Liver (tissue), 8 donors: ENCODE measurements at regions not wholly inside any gene's neighbourhood (a gene's known extent, or its start where the extent isn't known, plus 50 kb on each side); places are given as distances from the start of the nearest gene placed in this dataset.

Experiments
- DNase-seq: peaks from one replicate; pipeline ENCODE4 v3.0.0-alpha.2; 2017; ENCODE audit warnings: low spot score
- H3K27ac ChIP-seq, 2 donors: one replicate each; pipeline ENCODE4 v1.7.0; 2013; ENCODE audit warnings: inconsistent platforms in 2 of 2, low read length in 2 of 2, control low read depth in 1 of 2, low read depth in 1 of 2, mild to moderate bottlenecking in 1 of 2
- H3K27me3 ChIP-seq, 4 donors: one replicate each; pipeline versions ENCODE4 v1.6.1 to v1.7.0; 2013; ENCODE audit warnings: low read length in 3 of 4, inconsistent platforms in 1 of 4, mild to moderate bottlenecking in 1 of 4, moderate library complexity in 1 of 4; ENCODE audit not compliant: control insufficient read depth in 4 of 4, insufficient read depth in 4 of 4
- H3K36me3 ChIP-seq, 4 donors: one replicate each; pipeline versions ENCODE4 v1.6.1 to v1.7.0; 2013; ENCODE audit warnings: low read length in 3 of 4, mild to moderate bottlenecking in 3 of 4, low read depth in 1 of 4, moderate library complexity in 1 of 4; ENCODE audit not compliant: control insufficient read depth in 4 of 4, insufficient read depth in 3 of 4
- H3K4me1 ChIP-seq, 4 donors: one replicate each; pipeline versions ENCODE4 v1.6.1 to v1.7.0; 2013; ENCODE audit warnings: low read length in 3 of 4, mild to moderate bottlenecking in 3 of 4, moderate library complexity in 1 of 4; ENCODE audit not compliant: control insufficient read depth in 4 of 4, insufficient read depth in 4 of 4
- H3K4me3 ChIP-seq, 3 donors: one replicate each; pipeline versions ENCODE4 v1.6.1 to v1.7.0; 2013; ENCODE audit warnings: low read length in 3 of 3, control low read depth in 1 of 3, low read depth in 1 of 3, mild to moderate bottlenecking in 1 of 3
- H3K9ac ChIP-seq, 2 donors: one replicate each; pipeline ENCODE4 v1.7.0; 2013; ENCODE audit warnings: low read length in 2 of 2, mild to moderate bottlenecking in 2 of 2, moderate library complexity in 2 of 2, control low read depth in 1 of 2, low read depth in 1 of 2
- H3K9me3 ChIP-seq, 4 donors: one replicate each; pipeline versions ENCODE4 v1.6.1 to v1.7.0; 2013; ENCODE audit warnings: low read length in 3 of 4; ENCODE audit not compliant: control insufficient read depth in 4 of 4
- EGR1 ChIP-seq, 2 donors: IDR thresholded peaks; 2 replicates each; pipeline ENCODE4 v1.6.1; 2016 to 2018; ENCODE audit warnings: antibody characterized with exemption in 2 of 2, low read depth in 2 of 2
- FOXA2 ChIP-seq: IDR thresholded peaks from 2 replicates; pipeline ENCODE4 v1.6.1; 2016; ENCODE audit warnings: antibody characterized with exemption
- GABPA ChIP-seq, 2 donors: IDR thresholded peaks in 1 of 2; conservative IDR thresholded peaks in 1 of 2; 2 replicates each; pipeline ENCODE4 v1.6.1; 2016; ENCODE audit warnings: antibody characterized with exemption in 2 of 2, mild to moderate bottlenecking in 1 of 2, moderate library complexity in 1 of 2
- HNF4A ChIP-seq, 2 donors: conservative IDR thresholded peaks; 2 replicates each; pipeline ENCODE4 v1.6.1; 2016; ENCODE audit warnings: antibody characterized with exemption in 2 of 2, mild to moderate bottlenecking in 2 of 2
- HNF4G ChIP-seq: IDR thresholded peaks from 2 replicates; pipeline ENCODE4 v1.6.1; 2016; ENCODE audit warnings: antibody characterized with exemption
- JUND ChIP-seq, 2 donors: IDR thresholded peaks; 2 replicates each; pipeline ENCODE4 v1.6.1; 2016; ENCODE audit warnings: antibody characterized with exemption in 2 of 2
- NR2F2 ChIP-seq: IDR thresholded peaks from 2 replicates; pipeline ENCODE4 v1.6.1; 2016; ENCODE audit warnings: antibody characterized with exemption
- RAD21 ChIP-seq, 2 donors: IDR thresholded peaks; 2 replicates each; pipeline ENCODE4 v1.6.1; 2016; ENCODE audit warnings: antibody characterized with exemption in 2 of 2, mild to moderate bottlenecking in 2 of 2
- RXRA ChIP-seq, 2 donors: IDR thresholded peaks; 2 replicates each; pipeline ENCODE4 v1.6.1; 2017 to 2018; ENCODE audit warnings: antibody characterized with exemption in 2 of 2, mild to moderate bottlenecking in 1 of 2
- SP1 ChIP-seq: IDR thresholded peaks from 2 replicates; pipeline ENCODE4 v1.6.1; 2018; ENCODE audit warnings: antibody characterized with exemption, mild to moderate bottlenecking
- TAF1 ChIP-seq: conservative IDR thresholded peaks from 2 replicates; pipeline ENCODE4 v1.6.1; 2016; ENCODE audit warnings: antibody characterized with exemption, mild to moderate bottlenecking
- YY1 ChIP-seq: IDR thresholded peaks from 2 replicates; pipeline ENCODE4 v1.6.1; 2016; ENCODE audit warnings: antibody characterized with exemption, mild to moderate bottlenecking
- WGBS: extraction: QIAGEN DNeasy Blood & Tissue Kit; methylation state at CpG from one replicate; pipeline ENCODE4 v1.1.7; 2013; 5-methylcytosine and 5-hydroxymethylcytosine counted together
- TF ChIP-seq, protein P1 (sequence below): fragments of 150-350 bp; IDR thresholded peaks from 2 replicates; pipeline ENCODE4 v1.5.1; 2017; ENCODE audit warnings: improper control_type of control experiment, low read depth, low read length; ENCODE audit not compliant: missing input control
- TF ChIP-seq, protein P2 (sequence below): IDR thresholded peaks from 2 replicates; pipeline ENCODE4 v1.6.1; 2016; ENCODE audit warnings: antibody characterized with exemption
- TF ChIP-seq, protein P3 (sequence below): IDR thresholded peaks from 2 replicates; pipeline ENCODE4 v1.6.1; 2016; ENCODE audit warnings: antibody characterized with exemption
- TF ChIP-seq, protein P4 (sequence below): IDR thresholded peaks from 2 replicates; pipeline ENCODE4 v1.6.1; 2016; ENCODE audit warnings: antibody characterized with exemption
- TF ChIP-seq, protein P5 (sequence below): IDR thresholded peaks from 2 replicates; pipeline ENCODE4 v1.6.1; 2016; ENCODE audit warnings: antibody characterized with exemption, mild to moderate bottlenecking
- donor health status: healthy.
- donor health status: healthy.
- donor health status: healthy.
- donor health status: healthy.
- donor health status: healthy.

DNA sequence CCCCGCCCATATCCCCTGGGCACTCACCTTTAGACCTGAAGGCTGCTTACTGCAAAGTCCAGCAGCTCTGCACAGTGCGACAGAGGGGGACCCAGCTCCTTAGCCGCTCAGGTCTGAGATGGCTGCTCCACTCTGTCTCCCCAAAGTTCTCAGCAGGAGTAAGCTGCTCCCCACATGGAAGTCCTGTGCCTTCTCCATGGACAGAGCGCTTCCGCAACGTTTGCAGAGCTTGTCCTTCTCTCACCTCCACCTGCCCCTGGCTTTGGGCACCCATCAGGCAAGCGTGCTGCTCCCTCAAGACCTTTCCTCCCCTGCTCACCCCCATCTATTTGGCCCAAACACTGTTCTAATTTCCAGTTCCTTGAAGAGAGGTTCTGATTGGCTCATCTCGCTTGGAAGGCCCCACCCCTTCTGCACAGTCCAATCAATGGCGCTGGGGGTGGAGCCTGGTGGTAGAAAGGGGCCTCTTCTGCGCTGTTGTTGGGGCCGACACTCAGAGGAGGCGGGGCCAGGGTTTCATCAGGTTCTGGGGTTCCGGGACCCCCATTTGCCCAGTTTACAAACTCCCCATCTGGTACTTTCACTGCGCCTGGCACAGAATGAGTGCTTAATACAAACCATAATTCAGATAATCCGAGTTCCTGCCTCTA lies 137.2 kb downstream of the CYLD start:
- peaks cover 4 to 14% (median 5%) of the 10 kb centered on the region in 4 donors for H3K4me1 ChIP-seq
- no peak overlapping the region for H3K27ac ChIP-seq
- no peaks in the 10 kb centered on the region for H3K27me3 ChIP-seq
- TF ChIP-seq YY1 (no peak), TAF1 (no peak), HNF4A (conservative IDR thresholded peaks at IDR 0.05) (peak in 1 of 2 donors; percentile 35)
- no peak for DNase-seq
- H3K9ac ChIP-seq, result no peak overlapping the region
- WGBS, result 87% methylated on average over 15 of the region's 15 CpGs
- H3K4me3 ChIP-seq, result no peak overlapping the region
- no peaks in the 10 kb centered on the region for H3K9me3 ChIP-seq
- H3K36me3 ChIP-seq, result no peaks in the 10 kb centered on the region

DNA sequence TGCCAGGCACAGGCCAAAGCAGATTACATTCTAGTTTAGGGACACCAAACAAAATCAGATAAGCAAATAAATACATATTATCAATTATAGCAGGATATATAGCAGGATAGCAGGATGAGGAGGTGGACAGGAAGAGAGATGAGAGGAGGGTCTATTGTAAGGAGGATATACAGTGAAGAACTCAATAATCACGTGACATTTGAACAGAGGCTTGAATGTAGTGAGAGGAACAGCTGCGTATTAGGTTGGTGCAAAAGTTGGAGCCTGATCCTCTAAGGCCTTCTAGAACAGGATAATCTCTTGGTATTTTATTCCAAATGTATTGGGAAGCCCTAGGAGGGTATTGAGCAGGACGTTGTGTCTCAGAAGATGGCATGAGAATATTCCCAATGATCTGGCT lies 136.7 kb downstream of the CYLD start:
- no peak overlapping the region for H3K4me3 ChIP-seq
- H3K9me3 ChIP-seq, result no peaks in the 10 kb centered on the region
- H3K27ac ChIP-seq, result no peak overlapping the region
- H3K4me1 ChIP-seq, result peaks cover 4 to 14% (median 5%) of the 10 kb centered on the region in 4 donors
- WGBS, result 90% methylated on average over 3 of the region's 3 CpGs
- H3K9ac ChIP-seq, result no peak overlapping the region
- H3K36me3 ChIP-seq, result no peaks in the 10 kb centered on the region
- TF ChIP-seq NR2F2, result no peak
- no peak for TF ChIP-seq RXRA (IDR thresholded peaks at IDR 0.05)
- TF ChIP-seq GABPA (IDR thresholded peaks at IDR 0.05 in 1 of 2, conservative IDR thresholded peaks at IDR 0.05 in 1 of 2), result no peak
- TF ChIP-seq JUND (IDR thresholded peaks at IDR 0.05), result no peak
- TF ChIP-seq, protein P1, sequence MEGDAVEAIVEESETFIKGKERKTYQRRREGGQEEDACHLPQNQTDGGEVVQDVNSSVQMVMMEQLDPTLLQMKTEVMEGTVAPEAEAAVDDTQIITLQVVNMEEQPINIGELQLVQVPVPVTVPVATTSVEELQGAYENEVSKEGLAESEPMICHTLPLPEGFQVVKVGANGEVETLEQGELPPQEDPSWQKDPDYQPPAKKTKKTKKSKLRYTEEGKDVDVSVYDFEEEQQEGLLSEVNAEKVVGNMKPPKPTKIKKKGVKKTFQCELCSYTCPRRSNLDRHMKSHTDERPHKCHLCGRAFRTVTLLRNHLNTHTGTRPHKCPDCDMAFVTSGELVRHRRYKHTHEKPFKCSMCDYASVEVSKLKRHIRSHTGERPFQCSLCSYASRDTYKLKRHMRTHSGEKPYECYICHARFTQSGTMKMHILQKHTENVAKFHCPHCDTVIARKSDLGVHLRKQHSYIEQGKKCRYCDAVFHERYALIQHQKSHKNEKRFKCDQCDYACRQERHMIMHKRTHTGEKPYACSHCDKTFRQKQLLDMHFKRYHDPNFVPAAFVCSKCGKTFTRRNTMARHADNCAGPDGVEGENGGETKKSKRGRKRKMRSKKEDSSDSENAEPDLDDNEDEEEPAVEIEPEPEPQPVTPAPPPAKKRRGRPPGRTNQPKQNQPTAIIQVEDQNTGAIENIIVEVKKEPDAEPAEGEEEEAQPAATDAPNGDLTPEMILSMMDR, result no peak
- TF ChIP-seq, protein P2, sequence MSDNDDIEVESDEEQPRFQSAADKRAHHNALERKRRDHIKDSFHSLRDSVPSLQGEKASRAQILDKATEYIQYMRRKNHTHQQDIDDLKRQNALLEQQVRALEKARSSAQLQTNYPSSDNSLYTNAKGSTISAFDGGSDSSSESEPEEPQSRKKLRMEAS, result no peak
- no peak for TF ChIP-seq HNF4A (conservative IDR thresholded peaks at IDR 0.05)
- TF ChIP-seq YY1, result no peak
- TF ChIP-seq, protein P3, sequence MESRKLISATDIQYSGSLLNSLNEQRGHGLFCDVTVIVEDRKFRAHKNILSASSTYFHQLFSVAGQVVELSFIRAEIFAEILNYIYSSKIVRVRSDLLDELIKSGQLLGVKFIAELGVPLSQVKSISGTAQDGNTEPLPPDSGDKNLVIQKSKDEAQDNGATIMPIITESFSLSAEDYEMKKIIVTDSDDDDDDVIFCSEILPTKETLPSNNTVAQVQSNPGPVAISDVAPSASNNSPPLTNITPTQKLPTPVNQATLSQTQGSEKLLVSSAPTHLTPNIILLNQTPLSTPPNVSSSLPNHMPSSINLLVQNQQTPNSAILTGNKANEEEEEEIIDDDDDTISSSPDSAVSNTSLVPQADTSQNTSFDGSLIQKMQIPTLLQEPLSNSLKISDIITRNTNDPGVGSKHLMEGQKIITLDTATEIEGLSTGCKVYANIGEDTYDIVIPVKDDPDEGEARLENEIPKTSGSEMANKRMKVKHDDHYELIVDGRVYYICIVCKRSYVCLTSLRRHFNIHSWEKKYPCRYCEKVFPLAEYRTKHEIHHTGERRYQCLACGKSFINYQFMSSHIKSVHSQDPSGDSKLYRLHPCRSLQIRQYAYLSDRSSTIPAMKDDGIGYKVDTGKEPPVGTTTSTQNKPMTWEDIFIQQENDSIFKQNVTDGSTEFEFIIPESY, result no peak
- TF ChIP-seq EGR1 (IDR thresholded peaks at IDR 0.05; ENCODE audit: low read depth in 2 of 2), result no peak
- DNase-seq, result no peak
- no peaks in the 10 kb centered on the region for H3K27me3 ChIP-seq

DNA sequence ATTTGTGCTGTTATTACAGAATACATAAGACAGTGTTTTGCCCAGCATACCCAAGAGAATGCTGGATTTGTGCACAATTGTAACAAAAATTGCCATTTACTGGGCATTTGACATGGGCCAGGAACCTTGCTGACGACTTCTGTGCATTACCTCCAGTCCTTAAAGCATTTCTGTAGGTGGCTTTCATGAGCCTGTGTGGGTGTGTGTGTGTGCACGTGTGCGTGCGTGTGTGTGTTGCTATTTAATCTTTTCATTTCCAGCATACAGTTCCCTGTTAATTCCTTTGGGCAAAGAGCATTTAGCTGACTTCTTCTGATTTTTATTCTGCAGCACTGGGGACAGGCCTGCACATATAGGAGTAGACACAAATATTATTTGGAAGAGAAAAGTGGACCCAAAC lies 134.4 kb downstream of the CYLD start:
- H3K27ac ChIP-seq, result no peak overlapping the region
- no peaks in the 10 kb centered on the region for H3K27me3 ChIP-seq
- 94% methylated on average over 4 of the region's 4 CpGs for WGBS
- no peaks in the 10 kb centered on the region for H3K36me3 ChIP-seq
- DNase-seq, result peak; percentile 6
- no peaks in the 10 kb centered on the region for H3K9me3 ChIP-seq
- no peak overlapping the region for H3K9ac ChIP-seq
- H3K4me1 ChIP-seq, result peaks cover 3 to 14% (median 5%) of the 10 kb centered on the region in 4 donors
- no peak overlapping the region for H3K4me3 ChIP-seq
- TF ChIP-seq, protein P4, sequence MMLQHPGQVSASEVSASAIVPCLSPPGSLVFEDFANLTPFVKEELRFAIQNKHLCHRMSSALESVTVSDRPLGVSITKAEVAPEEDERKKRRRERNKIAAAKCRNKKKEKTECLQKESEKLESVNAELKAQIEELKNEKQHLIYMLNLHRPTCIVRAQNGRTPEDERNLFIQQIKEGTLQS, result no peak
- TF ChIP-seq EGR1 (IDR thresholded peaks at IDR 0.05; ENCODE audit: low read depth in 2 of 2) (no peak), JUND (IDR thresholded peaks at IDR 0.05) (no peak), RAD21 (IDR thresholded peaks at IDR 0.05) (no peak), FOXA2 (no peak), NR2F2 (no peak), TAF1 (no peak), YY1 (no peak), GABPA (IDR thresholded peaks at IDR 0.05 in 1 of 2, conservative IDR thresholded peaks at IDR 0.05 in 1 of 2) (no peak), SP1 (no peak), HNF4G (no peak)
- TF ChIP-seq, protein P2, result no peak
- TF ChIP-seq, protein P3, result no peak
- TF ChIP-seq, protein P5, sequence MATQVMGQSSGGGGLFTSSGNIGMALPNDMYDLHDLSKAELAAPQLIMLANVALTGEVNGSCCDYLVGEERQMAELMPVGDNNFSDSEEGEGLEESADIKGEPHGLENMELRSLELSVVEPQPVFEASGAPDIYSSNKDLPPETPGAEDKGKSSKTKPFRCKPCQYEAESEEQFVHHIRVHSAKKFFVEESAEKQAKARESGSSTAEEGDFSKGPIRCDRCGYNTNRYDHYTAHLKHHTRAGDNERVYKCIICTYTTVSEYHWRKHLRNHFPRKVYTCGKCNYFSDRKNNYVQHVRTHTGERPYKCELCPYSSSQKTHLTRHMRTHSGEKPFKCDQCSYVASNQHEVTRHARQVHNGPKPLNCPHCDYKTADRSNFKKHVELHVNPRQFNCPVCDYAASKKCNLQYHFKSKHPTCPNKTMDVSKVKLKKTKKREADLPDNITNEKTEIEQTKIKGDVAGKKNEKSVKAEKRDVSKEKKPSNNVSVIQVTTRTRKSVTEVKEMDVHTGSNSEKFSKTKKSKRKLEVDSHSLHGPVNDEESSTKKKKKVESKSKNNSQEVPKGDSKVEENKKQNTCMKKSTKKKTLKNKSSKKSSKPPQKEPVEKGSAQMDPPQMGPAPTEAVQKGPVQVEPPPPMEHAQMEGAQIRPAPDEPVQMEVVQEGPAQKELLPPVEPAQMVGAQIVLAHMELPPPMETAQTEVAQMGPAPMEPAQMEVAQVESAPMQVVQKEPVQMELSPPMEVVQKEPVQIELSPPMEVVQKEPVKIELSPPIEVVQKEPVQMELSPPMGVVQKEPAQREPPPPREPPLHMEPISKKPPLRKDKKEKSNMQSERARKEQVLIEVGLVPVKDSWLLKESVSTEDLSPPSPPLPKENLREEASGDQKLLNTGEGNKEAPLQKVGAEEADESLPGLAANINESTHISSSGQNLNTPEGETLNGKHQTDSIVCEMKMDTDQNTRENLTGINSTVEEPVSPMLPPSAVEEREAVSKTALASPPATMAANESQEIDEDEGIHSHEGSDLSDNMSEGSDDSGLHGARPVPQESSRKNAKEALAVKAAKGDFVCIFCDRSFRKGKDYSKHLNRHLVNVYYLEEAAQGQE, result no peak
